ENCODE measurements at regions not wholly inside any gene's neighbourhood (a gene's known extent, or its start where the extent isn't known, plus 50 kb on each side); places are given as distances from the start of the nearest gene placed in this dataset.
"Not testable (repeated sequence)": the region's sequence is repeated elsewhere in the genome, so short reads cannot be mapped to it uniquely, and the experiment has no call there.

DNA sequence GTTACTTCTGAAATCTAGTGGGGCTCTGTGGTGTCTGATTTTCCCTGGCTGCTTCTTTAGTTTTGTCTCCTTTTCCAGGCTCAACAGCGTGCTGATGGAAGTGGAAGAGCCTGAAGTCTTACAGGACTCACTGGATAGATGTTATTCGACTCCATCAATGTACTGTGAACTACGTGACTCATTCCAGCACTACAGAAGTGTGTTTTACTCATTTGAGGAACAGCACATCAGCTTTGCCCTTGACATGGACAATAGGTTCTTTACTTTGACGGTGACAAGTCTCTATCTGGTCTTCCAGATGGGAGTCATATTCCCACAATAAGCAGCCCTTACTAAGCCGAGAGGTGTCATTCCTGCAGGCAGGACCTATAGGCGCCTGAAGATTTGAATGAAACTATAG is 51.1 kb downstream of the NBPF8 start:
- DNase-seq = not testable (repeated sequence)

DNA sequence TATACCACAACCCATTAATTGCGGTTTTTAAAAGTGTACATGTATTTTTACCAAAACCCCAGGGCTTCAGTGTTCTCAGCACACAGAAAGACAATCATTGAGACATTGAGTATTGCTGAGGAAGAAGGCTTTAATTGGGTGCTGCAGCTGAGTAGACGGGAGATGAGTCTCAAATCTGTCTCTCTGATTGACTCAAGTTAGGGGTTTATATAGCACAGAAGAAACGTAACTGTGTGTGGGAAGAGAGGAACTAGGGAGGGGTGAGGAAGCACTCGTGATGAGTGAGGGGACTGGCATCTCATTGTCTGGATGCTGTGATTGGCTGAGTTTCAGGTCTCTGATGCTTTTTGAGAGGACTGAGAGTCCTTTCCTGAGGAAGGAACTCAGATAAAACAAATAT is 62.8 kb downstream of the NBPF8 start:
- not testable (repeated sequence) for DNase-seq

DNA sequence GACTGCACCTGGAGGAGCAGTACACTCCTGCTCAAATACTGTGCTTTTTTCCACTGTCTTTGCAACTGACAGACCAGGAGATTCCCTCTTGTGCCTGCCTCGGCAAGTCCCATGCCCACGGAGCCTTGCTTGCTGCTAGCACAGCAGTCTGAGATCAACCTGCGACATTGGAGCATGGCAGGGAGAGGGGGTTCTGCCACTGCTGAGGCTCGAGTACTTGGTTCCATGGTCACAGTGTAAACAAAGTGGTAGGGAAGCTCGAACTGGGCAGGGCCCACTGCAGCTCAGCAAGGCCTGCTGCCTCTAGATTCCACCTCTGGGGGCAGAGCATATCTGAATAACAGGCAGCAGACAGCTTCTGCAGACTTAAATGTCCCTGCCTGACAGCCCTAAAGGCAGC is 63.6 kb downstream of the NBPF8 start:
- not testable (repeated sequence) for DNase-seq

DNA sequence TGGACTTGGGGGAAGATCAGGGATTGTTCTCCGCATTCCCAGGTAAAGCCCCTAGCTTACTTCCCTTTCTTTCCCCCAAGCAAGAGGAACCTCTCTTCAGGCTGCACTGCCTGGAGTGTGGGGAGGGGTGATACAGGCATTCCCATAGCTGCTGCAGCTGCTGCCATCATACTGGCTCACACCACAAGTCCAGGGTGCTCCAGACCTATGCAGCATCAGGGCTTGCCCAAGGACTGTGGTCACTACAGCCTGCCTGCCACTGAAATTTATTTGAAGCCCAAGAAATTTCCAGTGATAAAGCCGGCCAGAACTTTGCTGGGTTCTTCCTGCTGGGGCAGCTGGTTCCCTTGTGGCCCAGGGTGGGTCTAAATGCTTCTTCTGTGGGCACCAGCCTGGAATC is 72.7 kb downstream of the NBPF8 start:
- not testable (repeated sequence) for DNase-seq

DNA sequence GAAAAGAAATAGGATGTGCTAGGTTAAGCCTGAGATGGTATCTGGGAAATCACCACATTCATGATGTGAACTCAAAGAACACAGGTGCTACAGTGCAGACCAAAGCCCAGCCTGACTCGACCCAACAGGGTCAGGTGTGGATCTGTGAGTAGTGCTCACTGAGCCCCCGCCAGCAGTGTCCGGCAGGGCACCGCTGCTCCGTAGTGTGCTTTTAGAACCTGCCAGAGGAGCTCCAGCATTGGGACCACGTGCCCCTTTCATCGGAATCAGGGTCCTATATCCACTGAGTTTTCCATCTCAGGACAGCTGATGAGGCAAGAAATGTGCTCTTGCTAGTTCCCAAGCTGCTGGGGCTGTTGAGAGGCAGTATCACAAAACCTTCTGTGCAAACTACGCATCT is 74.4 kb downstream of the NBPF8 start:
- DNase-seq = not testable (repeated sequence)

DNA sequence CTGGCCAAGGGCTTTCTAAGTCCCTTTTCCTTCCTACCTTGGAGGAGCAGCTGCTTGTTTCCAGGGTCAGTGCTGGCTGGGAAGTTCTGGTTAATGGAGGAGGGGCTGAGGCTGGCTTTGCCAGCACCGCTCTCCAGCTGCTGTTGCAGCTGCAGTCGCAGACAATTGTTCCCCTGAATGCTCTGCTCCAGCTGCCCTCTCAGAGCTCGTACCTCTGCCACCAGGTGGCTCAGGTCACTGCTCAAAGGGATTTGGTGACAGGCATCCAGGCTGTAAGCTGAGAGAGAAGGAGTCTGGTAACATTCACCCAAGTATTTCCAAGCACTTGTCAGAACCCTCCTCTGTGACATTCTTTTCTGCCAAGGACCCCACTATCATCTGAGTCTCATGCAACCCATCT is 82.3 kb downstream of the NBPF8 start:
- DNase-seq = not testable (repeated sequence)

DNA sequence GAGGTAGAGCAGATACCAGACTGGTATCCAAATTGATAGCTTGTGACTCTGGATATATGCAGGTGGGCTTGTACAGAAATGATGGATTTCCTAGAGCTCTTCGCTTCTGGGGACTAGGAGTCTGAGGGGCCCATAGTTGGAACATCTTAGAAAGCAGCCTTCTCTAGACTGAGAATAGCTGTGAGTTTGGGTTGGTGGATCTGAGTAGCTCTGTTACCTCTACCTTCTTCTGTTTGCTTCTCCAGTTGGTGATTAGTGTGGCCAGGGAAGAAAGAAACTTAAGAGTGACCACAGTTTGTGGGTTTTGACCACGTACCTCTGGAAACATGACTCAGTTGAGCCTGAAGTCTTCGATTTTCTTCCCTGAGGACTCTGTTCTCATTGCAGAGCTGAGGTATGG is 88.4 kb downstream of the NBPF8 start:
- not testable (repeated sequence) for DNase-seq

DNA sequence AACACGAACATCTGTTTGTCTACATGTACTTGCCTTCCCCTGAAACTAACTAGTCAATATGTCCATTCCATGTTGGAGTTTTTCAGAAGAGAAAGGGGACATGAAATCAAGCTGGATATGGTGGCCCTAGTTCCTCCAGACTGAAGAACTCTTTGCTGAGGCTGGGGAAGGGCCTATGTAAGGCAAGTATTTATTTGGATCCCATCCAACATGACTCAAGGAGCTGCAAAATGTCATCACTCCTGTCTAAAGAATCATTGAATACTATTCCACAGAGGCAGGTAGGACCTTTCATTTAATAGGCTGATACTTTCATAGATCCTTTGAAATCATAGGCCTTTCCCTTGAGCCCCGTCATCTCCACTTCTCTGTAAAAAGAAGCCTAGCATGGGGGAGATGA is 91.5 kb downstream of the NBPF8 start:
- DNase-seq = not testable (repeated sequence)

DNA sequence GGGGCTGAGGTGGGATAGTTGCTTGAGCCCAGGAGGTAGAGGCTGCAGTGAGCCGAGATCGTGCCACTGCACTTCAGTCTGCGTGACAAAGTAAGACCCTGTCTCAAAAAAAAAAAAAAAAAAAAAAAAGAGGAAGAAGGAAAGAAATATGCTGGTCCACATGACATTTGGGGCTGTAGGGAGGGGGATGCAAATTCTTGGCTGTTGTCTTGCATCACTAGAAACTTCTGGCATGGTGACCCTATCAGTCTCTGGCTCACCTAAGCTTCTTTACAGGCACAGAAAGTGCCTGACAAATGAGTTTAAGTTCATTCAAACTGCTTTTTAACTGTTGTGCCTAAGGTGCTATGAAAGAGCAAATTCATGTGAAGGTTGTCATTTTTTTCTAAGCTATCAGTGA is 93.5 kb downstream of the NBPF8 start:
- not testable (repeated sequence) for DNase-seq

DNA sequence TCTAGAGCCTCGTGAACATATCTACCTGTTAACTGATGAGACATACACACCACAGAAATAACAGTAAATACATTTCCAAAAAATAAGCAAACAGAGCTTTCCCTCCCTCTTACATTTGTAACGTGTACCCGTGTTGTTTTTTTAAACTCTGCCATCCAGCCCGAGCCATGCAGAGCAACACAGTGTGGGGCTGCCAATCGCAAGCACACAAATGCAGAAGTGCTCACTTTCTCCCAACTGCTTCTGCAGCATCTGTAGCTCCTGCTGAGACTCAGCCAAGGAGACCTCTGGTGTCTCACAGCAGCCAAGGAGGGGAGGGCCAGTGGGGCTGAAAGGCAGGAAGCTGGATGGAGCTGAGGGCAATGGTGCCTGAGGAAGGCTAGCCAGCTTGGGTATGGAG is 94.4 kb downstream of the NBPF8 start:
- not testable (repeated sequence) for DNase-seq

DNA sequence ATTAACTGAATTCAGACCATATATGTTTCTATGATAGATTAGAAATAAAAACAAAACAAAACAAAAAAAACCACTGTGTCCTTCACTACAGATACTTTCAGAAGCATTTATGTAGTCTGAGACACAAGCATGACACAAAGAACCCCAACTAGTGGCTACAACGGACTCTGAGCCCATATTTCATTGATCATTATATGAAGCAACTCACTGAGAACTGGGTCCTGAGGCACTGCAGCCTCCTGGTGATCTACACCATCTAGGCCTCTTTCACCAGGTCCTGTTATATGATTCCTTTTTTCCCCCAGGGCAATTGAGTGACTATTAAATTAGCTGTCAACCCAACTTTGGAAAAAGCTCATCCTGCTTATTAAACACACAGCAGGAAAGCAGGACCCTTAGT is 98.3 kb downstream of the NBPF8 start:
- not testable (repeated sequence) for DNase-seq

DNA sequence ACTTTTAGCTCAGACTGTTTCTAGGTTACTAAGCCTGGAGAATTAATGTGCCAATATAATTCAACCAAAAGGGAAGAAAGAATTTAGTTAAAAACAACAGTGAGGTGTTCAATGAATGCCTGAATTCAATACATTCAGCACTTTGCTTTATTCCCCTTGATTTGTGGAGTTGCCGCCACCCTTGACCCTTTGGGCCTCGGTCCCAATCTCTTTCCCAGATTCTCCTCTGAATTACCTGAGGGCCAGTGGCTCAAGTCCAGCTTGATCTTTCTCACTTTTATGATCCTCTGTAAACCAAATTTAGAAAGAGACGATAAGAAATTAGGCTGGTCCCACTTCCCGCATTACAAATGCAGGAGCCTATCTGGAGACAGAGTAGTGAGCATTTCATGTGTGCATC is 98.7 kb downstream of the NBPF8 start:
- not testable (repeated sequence) for DNase-seq

DNA sequence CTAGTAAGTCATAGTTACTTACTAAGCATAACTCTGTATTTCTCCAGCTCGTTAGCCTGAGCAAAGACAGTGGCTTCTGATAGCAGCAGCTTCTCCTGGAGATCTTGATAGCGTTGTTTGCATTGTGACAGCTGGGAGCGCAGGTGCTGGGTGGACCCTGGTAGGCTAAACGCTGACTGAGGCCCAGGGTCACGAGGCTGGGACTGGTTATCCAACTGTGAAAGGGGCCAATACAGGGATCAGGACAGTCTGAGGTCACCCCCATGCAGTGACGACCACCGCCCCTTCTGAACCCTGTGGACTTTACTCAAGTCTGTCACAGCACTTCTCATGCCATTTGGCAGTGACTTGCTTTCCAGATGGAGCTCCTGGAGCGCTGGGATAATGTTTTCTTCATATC is 104.4 kb downstream of the NBPF8 start:
- DNase-seq = not testable (repeated sequence)

DNA sequence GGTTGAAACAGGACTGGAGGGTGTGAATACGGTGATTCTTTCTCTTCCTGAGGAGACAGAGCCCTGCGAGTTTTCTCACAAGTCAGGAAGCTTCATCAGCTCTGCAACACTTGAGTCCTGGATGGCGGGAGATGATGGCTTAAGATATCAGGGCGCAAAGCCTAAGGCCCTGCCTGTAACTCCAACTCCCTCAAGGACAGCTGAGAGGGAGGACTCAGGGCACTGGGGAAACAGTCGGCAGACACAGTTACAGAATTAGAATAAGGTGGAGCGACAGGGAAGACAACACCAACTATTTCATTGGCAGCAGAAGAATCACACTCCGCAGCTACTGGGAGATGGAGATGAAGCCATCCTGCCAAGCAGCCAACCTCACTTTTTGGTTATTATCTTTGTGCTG is 109.6 kb downstream of the NBPF8 start:
- DNase-seq = not testable (repeated sequence)

DNA sequence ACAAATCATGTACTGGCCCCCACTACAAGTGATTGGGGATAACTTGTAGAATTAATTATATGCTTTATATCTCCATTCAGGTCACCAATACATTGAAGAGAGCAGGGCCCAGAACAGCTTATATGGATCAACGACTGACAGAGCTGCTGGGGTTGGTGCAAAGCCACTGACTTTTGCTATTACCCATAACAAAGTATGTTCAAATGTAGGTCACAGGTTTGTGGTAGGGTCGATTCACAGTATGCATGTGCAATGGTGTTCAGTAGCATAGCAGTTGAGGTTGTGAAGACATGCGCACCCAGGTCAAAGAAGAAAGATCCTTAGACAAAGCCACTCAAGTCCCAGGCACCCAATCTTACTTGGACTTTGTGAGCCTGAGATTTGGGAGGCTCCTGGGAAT is 110.6 kb downstream of the NBPF8 start:
- DNase-seq = not testable (repeated sequence)

DNA sequence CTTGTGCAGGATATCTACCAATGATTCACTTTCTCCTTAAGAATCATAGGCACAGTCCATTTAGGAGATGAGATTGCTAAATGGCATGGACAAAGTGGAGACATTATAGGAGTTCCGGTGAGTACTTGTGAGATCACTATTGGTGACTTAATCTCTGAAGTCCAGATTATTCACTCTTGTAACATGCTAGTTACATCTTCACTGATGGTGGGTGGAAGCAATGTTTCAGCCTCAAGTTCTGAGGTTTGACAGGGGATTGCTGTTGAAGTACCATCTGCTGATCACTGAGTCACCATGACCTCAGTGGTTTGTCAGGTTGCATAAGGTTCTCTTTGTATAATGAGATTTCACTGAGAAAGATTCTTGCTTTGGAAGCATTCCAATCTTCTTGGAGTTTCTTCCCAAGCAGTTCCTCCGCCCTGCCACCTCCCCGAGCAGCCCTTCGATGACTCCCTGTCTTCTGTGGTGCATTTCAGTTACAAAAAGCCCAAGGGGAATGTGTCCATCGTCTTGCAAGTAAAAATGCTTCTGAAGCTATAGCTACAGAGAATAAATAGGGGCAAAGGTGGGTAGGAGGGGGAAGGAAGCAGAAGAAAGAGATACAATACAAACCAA is 114.7 kb downstream of the NBPF8 start:
- not testable (repeated sequence) for DNase-seq

DNA sequence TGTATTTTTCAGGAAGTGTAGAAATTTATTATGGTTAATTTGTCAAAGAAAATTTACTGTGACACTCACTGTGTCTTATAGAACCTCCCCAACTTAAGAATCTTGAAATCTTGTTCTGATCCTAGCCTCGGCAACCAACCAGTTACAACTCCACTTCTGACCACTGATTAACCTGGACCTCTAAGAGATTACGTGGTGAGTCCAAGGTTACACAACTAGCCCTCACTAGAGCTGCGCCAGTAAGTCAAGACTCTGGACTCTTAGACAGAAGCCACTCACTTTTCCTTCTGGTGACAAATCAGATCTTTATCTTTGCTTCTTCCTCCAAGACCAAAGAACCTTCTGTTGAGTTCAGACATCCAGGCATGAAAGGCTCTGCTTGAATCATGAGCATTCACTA is 116.6 kb downstream of the NBPF8 start:
- not testable (repeated sequence) for DNase-seq

DNA sequence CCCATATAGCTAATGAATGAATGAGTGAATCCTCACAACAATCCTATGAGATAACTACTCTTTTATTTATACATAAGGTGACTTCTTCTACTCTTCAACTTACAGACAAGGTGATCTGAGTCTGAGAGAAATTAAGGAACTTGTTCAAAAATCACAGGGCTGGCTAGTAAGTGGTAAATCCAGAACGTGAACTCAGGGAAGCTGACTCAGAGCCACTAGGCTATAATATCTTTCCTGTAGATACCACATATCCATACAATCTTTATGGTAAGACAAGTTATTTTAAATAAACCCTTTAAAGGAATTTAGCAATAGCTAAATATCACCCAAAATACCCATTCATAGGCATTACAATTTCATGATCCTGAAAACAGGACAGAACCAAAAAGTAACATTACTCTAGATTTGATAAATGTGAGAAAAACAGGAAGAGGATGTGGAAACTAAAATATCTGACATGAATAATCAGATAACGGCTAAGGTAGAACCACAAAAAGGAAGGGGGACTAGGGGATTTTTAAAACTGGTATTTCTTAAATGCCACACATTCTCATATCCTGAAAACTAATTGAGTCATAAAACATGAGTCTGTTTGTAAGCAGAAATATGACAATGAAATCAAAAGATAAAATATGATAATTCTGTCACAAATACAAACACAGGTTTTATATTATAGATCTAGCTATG is 119.7 kb downstream of the NBPF8 start:
- DNase-seq = not testable (repeated sequence)

DNA sequence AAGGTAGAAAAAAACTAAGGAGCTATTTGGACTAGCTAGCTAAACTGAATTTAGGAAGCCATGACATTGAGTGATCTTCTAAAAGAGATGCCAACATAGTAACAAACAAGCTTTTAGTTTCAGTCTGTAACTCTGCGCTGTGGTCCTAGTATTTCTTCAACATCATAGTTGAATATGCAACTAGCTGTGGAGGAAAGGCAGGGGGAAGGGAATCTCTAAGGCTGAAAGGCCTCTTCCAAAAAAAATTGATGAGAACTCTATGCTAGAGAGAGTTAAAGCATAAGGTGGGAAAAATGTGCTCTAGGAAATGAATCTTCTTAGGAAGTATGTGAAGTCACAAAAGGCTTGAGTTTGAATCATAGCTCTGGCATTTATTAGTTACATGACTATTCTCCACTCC is 120.2 kb downstream of the NBPF8 start:
- DNase-seq = not testable (repeated sequence)

DNA sequence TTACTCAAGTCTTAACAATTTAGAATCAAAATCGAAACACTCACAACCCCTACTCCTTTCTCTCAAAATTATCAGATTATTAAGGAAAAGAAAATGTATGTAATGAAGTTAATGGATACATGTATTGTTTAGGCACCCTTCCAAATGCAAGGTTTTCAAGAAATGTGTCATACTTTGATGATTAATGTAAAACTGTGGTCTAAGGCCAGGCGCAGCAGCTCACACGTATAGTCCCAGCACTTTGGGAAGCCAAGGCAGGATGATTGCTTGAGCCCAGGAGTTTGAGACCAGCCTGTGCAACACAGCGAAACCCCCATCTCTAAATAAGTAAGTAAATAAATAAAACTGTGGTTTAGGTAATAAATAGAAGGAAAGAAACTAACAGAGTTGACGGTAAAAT is 126.6 kb downstream of the NBPF8 start:
- DNase-seq = not testable (repeated sequence)

DNA sequence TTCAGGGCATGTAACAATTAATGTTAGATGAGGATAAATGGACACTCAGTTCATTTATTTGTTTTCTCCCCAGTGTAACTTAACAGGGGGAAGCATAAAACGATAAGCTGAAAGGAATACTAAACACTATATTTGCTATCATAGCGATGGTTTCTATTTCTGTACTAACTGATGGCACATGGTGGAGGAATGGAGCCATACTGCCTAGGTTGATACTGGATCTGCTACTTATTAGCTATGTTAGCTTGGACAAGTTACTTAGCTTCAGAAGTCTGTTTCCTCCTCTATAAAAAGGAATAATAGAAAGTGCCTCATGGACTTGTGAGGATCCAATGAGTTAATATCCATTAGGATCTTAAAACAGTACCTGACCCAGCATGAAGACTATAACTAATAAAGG is 127.5 kb downstream of the NBPF8 start:
- DNase-seq = not testable (repeated sequence)

DNA sequence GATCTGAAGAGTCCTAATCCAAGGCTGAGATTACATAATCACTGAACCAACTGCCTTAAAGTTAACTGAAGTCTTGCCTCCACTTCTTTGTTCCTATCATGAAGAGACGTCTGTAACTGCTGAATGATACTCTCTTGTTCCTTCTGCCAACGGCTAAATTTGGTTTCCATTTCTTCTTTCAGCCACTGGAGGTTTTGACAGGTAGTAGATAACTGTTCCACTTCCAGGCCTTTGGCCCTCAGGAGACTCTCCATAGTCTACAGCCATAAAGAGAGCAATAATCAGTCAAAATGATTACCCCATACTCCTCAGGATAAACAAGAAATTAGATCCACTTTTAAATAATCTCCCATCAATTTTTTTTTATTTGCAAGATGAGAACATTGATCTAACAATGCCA is 128.1 kb downstream of the NBPF8 start:
- DNase-seq = not testable (repeated sequence)

DNA sequence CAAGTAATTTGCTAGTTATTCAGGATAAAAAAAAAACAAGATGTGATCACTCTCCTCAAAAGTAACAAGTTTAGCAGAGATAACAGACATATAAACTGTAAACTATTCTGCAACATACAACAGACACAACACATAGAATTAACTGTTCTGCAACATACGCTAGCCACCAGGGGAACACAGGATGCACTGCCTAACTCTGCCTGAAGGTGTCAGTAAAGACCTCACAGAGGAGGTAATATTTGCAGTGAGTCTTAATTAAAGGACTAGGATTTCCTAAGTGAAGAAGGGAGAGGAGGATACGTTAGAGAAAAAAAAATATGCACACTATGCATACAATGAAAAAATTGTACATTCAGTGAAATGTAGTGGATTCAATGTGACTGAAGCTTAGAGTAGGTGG is 129.6 kb downstream of the NBPF8 start:
- peak; percentile 75 for DNase-seq

DNA sequence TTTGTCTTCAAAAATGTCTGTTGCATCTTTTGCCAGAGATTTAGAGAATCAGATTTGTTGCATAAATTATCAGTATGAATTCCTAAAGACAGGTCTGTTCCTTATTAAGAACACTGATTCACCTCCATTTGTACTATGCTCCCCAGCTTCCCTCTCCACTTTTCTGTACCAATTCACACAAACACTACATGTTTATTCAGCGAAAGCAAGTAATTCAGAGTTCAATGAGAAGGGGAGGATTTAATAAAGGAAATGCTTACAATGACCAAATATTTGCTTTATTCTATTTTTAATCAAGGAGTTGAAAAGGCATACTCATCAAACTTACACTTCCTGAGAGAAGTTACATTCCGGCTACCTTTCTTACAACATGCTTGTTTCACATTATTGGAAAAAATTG is 135.5 kb downstream of the NBPF8 start:
- not testable (repeated sequence) for DNase-seq

DNA sequence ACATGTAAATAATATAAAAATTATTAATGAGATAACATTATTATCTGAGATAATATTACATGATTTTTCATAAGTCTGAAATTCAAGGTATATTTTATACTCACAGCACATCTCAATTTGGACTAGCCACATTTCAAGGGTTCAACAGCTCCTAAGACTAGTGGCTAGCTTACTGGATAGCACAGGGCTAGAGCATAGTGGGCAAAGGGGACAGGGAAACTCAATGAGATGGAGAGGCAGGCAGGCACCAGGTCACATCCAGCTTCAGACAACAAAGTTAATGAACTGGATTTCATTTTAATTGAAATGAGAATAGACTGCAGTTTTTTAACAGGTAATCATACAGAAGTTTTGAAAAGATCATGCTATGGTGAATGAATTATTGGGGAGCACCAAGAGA is 137.4 kb downstream of the NBPF8 start:
- not testable (repeated sequence) for DNase-seq
